Memory B cell (primary cell): ENCODE measurements at regions not wholly inside any gene's neighbourhood (a gene's known extent, or its start where the extent isn't known, plus 50 kb on each side); places are given as distances from the start of the nearest gene placed in this dataset.

Source experiments
- ATAC-seq: fragments of 150-1000 bp; cut with Tn5 transposase; 2 replicates; pipeline ENCODE4 v1.10.0; 2021; ENCODE audit warnings: low read depth, mild to moderate bottlenecking, moderate library complexity
- DNase-seq, 2 donors: peaks; one replicate each; pipeline ENCODE4 v3.0.0; 2022; ENCODE audit warnings: low spot score in 2 of 2
- H3K27ac Mint-ChIP-seq: one replicate; pipeline ENCODE4 v1.8.0; 2022; ENCODE audit warnings: mild to moderate bottlenecking, moderate library complexity, mixed read lengths
- H3K27me3 Mint-ChIP-seq: one replicate; pipeline ENCODE4 v1.8.0; 2022; ENCODE audit warnings: mixed read lengths
- H3K36me3 Mint-ChIP-seq: one replicate; pipeline ENCODE4 v1.8.0; 2022; ENCODE audit warnings: mild to moderate bottlenecking, mixed read lengths
- H3K4me1 Mint-ChIP-seq: one replicate; pipeline ENCODE4 v1.8.0; 2022; ENCODE audit warnings: mixed read lengths
- H3K4me3 Mint-ChIP-seq: one replicate; pipeline ENCODE4 v1.8.0; 2022; ENCODE audit warnings: mild to moderate bottlenecking, moderate library complexity, mixed read lengths
- H3K9me3 Mint-ChIP-seq: one replicate; pipeline ENCODE4 v1.8.0; 2022; ENCODE audit warnings: mixed read lengths

DNA sequence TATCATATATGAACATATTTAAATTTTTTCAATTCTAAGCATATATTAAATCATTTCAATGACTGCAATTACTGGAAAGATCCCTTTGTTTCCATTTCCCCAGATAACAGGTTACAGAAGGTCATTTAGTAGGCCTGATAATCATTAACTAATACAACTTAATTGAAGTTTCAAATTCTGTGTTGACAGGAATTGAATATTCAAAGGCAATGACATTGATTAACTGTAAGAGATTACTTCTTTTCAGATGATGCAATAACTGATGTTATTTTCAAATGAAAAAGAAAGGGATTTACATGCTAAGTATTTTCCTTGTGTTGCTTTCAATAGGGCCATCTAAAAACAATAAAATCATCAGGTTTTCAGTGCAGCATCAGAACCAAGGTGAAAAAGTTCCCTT, 81.1 kb upstream of the ENPEP start:
- ATAC-seq: no peak
- no peak for DNase-seq
- H3K4me1 Mint-ChIP-seq: no peaks in the 10 kb centered on the region

DNA sequence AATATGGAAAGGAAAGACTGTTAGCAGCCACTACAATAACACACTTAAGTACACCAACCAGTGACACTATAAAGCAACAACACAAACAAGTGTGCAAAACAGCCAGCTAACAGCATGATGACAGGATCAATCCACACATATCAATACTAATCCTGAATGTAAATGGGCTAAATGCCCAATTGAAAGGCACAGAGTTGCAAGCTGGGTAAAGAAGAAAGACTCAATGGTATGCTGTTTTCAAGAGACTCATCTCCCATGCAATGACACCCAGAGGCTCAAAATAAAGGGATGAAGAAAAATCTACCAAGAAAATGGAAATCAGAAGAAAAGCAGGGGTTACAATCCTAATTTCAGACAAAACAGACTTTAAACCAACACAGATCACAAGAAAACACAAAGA, 94.2 kb upstream of the ENPEP start:
- Mint-ChIP-seq H3K36me3 (no peaks in the 10 kb centered on the region), H3K9me3 (peaks cover 13% of the 10 kb centered on the region), H3K27ac (no peak overlapping the region), H3K27me3 (no peaks in the 10 kb centered on the region), H3K4me1 (no peaks in the 10 kb centered on the region), H3K4me3 (no peak overlapping the region)
- DNase-seq (no peak), ATAC-seq (no peak)

More for the DNA sequence above, 81.1 kb upstream of the ENPEP start:
- Mint-ChIP-seq H3K27ac (no peak overlapping the region), H3K9me3 (no peaks in the 10 kb centered on the region), H3K27me3 (peaks cover 3% of the 10 kb centered on the region), H3K4me3 (no peak overlapping the region), H3K36me3 (no peaks in the 10 kb centered on the region)

DNA sequence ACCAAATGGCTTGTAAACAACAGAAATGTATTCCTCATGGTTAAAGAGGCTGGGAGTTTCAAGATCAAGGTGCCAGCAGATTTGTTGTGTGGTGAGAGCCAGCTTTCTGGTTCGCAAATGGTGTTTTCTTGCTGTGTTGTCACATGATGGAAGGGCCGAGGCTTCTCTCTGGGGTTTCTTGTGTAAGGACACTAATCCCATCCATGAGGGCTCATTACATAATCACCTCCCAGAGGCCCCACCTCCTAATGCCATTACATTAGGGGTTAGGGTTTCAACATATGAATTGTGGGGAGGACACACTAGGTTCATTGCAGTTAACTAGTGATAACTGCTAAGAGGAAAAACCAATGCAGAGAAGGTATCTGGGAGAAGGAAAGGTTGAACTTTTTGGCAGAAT, 103.5 kb upstream of the ENPEP start:
- H3K27me3 Mint-ChIP-seq: peaks cover 2% of the 10 kb centered on the region
- ATAC-seq: no peak
- no peak for DNase-seq
- H3K4me1 Mint-ChIP-seq: no peaks in the 10 kb centered on the region
- no peaks in the 10 kb centered on the region for H3K9me3 Mint-ChIP-seq
- no peak overlapping the region for H3K4me3 Mint-ChIP-seq
- no peak overlapping the region for H3K27ac Mint-ChIP-seq
- no peaks in the 10 kb centered on the region for H3K36me3 Mint-ChIP-seq

DNA sequence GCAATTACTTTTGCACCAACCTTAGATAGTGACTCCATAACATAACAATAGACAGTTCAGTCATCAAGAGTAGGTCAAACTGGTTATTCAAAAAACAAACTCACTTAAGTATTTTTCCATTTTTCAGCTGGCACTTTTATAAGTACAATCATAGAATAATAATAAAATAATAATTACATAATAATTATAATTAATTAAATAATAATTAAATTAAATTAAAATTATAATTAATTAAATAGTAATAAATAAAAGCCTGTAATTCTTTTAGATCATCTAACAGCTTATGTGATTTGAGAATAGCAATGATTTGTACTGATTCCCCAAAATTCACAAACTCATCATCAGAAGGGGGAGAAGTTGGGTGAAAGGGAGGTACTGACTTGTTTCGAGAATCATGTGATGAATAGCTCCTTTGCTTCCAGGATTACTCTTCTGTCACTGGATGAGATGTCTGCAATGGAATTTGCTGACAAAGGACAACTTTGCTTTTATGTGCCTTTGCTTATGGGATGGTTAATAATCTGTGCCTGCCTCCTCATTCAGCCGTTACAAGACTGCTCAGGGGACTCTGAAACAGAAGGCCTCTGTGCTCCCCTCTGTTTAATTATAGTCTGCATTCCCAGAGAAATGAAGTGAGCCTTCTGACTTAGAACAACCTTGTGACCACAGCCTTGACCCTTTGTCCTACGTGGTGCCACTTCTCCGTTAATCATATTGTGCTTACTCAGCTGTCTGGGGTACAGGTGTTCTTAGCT, 104.8 kb upstream of the ENPEP start:
- ATAC-seq (no peak), DNase-seq (no peak)
- no peaks in the 10 kb centered on the region for H3K9me3 Mint-ChIP-seq
- peaks cover 2% of the 10 kb centered on the region for H3K27me3 Mint-ChIP-seq
- no peaks in the 10 kb centered on the region for H3K4me1 Mint-ChIP-seq
- H3K4me3 Mint-ChIP-seq: no peak overlapping the region
- H3K36me3 Mint-ChIP-seq: no peaks in the 10 kb centered on the region
- no peak overlapping the region for H3K27ac Mint-ChIP-seq

DNA sequence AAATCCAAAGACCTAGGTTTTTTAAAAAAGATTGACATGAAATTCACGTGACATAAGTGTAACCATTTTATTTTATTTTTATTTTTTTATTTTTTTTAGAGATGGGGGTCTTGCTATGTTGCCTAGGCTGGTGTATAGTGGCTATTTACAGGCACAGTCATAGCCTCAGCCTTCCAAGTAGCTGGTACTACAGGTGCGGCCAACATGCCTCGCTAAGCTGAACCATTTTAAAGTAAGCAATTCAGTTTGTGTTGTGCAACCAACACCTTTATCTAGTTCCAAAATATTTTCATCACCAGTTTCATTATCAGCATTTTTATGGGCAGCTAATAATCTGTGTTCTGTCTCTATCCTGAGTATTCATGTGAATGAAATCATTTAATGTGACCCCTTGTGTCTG, 107.5 kb upstream of the ENPEP start:
- DNase-seq (no peak), ATAC-seq (no peak)
- no peaks in the 10 kb centered on the region for H3K36me3 Mint-ChIP-seq
- no peak overlapping the region for H3K4me3 Mint-ChIP-seq
- H3K9me3 Mint-ChIP-seq: no peaks in the 10 kb centered on the region
- H3K27me3 Mint-ChIP-seq: no peaks in the 10 kb centered on the region
- H3K27ac Mint-ChIP-seq: no peak overlapping the region
- H3K4me1 Mint-ChIP-seq: no peaks in the 10 kb centered on the region

DNA sequence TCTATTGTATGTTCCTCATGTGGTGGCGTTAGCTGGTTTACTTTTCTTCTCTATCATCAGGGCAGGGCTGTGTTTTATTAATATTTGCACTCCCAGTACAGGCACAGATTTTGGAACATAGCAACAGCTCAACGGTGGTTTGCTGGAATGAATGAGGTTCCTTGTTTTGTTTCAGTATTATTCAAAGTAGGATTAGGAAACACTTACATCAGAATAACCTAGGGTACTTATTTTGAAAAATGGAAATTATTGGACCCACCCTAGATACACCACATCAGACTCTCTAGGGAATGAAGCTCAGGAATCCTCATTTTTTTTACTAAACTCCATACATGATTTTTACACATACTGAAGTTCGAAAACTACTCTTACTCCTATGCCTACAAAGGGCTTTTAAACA, 108.8 kb upstream of the ENPEP start:
- ATAC-seq (no peak), DNase-seq (no peak)
- no peaks in the 10 kb centered on the region for H3K4me1 Mint-ChIP-seq

DNA sequence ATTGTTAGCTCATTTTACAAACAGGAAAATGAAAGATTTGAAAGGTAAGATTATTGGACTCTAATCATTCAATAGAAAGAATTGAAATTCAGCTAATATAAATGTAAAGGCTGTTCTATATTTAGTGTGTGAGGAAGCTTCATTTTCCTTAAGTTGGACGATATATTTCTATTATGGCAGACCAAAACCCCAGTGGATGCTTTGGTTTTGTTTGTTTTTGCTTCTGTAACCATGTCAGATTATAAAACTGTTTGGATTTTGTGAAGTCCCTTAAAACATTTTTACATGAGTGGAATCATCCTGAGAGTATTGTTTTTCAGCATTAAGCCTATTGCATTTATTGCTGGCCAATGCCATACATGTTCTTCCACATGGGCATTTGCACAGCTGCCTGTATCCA, 110.2 kb upstream of the ENPEP start:
- Mint-ChIP-seq H3K4me1 (no peaks in the 10 kb centered on the region), H3K27me3 (no peaks in the 10 kb centered on the region), H3K9me3 (no peaks in the 10 kb centered on the region), H3K4me3 (no peak overlapping the region), H3K36me3 (no peaks in the 10 kb centered on the region), H3K27ac (no peak overlapping the region)
- DNase-seq (no peak), ATAC-seq (no peak)

More for the DNA sequence above, 108.8 kb upstream of the ENPEP start:
- Mint-ChIP-seq H3K36me3 (no peaks in the 10 kb centered on the region), H3K27ac (no peak overlapping the region), H3K4me3 (no peak overlapping the region), H3K27me3 (no peaks in the 10 kb centered on the region), H3K9me3 (no peaks in the 10 kb centered on the region)

DNA sequence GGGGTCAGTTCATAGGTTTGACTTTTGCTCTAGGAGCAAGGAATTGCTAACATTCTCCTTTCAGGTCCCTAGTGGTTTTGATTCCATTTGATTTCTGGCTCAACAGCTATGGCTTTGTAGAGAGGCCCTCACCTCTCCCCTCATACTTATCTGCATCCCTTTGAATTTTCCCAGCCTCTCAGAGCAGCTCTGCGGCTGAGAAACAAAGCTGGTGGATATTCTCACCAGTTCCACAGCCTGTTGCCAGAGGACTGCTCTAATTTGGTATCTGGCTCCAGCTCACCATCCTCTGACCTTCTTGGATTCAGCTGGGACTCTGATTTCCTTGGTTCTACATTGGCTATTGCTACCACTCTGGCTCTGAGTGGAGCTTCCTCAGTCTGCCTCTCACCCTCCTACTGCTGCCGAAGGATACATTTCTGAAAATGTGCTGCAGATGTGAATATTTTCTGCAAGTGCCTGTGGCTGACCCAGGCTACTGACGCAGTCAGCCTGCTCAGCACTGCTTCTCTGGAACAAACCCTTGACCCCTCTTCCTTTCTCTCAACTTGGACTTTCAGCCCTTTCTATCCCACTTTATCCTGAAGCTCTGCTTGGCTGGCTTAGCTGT, 110.9 kb upstream of the ENPEP start:
- Mint-ChIP-seq H3K9me3 (no peaks in the 10 kb centered on the region), H3K27me3 (no peaks in the 10 kb centered on the region), H3K27ac (no peak overlapping the region), H3K4me3 (no peak overlapping the region), H3K4me1 (no peaks in the 10 kb centered on the region), H3K36me3 (no peaks in the 10 kb centered on the region)
- no peak for ATAC-seq
- no peak for DNase-seq

DNA sequence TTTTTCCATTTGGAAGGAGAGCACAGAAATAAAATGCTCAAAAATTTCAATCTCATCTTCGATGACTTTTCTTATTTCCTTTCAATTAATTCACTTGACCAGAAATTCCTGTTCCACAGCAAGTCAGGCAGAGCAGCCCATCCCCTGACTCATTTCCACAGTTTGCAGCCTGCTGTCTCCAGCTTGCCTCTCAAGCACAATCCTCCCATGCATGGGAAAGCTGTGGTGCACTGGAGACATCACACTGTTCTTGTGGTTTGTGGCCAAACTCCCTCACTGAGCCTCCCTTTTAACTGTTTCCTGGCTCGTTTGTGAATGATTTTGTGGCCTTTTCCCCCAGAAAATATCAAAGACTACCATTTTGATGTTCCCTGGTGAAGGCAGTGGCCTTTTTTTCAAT, 114.0 kb upstream of the ENPEP start:
- ATAC-seq: no peak
- H3K4me1 Mint-ChIP-seq: no peaks in the 10 kb centered on the region
- H3K27ac Mint-ChIP-seq: no peak overlapping the region
- H3K4me3 Mint-ChIP-seq: no peak overlapping the region
- no peak for DNase-seq
- peaks cover 3% of the 10 kb centered on the region for H3K27me3 Mint-ChIP-seq
- peaks cover 1% of the 10 kb centered on the region for H3K9me3 Mint-ChIP-seq
- no peaks in the 10 kb centered on the region for H3K36me3 Mint-ChIP-seq

DNA sequence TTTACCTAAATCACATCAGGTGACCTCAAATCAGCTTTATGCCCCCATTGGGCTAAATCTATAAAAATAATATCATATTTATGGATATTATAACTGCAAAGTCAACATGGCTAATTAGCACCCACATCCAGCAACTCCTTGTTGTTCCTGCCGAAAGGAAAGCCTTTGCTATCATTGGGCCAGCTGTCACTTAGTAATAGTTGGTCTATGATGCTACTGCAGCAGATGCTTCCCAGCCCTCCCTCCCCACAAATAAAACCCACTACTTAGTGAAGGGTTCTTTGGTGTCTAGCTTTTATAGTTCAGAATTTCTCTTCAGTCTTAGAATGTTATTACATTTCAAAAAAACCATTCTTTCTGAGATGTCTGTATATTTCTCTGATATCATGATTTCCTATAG, 116.9 kb upstream of the ENPEP start:
- Mint-ChIP-seq H3K27me3 (peaks cover 6% of the 10 kb centered on the region), H3K36me3 (no peaks in the 10 kb centered on the region), H3K27ac (no peak overlapping the region), H3K9me3 (peaks cover 1% of the 10 kb centered on the region), H3K4me1 (no peaks in the 10 kb centered on the region), H3K4me3 (no peak overlapping the region)
- DNase-seq (no peak), ATAC-seq (no peak)

DNA sequence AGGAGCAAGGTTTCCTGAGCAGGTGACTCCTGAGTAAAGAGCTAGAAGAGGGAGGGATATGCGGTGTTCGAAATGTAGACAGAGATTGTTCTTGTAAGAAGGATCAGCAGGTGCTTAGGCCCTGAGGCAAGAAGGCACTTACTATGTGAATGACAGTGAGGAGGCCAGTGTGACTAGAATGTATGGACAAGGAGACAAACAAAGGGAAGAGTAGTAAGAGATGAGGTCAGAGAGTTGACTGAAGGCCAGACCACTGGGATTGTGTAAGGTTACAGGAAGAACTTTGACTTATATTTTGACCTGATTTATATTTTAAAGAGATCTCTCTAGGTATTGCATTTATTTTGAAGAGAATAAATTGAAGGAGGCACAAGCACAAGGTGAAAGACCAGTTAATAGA, 118.4 kb upstream of the ENPEP start:
- Mint-ChIP-seq H3K9me3 (peaks cover 1% of the 10 kb centered on the region), H3K27me3 (peaks cover 8% of the 10 kb centered on the region), H3K27ac (no peak overlapping the region), H3K36me3 (no peaks in the 10 kb centered on the region), H3K4me1 (no peaks in the 10 kb centered on the region), H3K4me3 (no peak overlapping the region)
- no peak for ATAC-seq
- DNase-seq: no peak

DNA sequence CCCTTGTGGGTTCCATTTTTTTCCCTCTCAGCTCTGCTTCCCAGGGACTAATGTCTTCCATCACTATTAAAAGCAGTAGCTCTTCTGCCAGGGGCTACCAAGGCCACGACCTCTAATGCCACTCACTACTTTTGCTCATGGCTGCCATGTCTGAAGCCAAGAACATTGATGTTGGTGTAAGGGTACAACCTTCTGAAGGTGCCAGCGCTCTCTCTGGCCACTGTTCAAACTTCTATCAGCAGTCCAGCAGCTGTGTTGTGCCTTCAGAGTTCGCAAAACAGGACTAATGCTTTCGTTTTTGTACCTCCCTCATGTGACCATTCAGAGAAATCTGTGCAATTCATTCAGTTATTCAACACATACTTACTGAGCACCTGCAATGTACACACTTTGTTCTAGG, 121.5 kb upstream of the ENPEP start:
- no peak for ATAC-seq
- DNase-seq: no peak
- peaks cover 1% of the 10 kb centered on the region for H3K9me3 Mint-ChIP-seq
- H3K36me3 Mint-ChIP-seq: no peaks in the 10 kb centered on the region
- no peak overlapping the region for H3K27ac Mint-ChIP-seq
- peaks cover 12% of the 10 kb centered on the region for H3K27me3 Mint-ChIP-seq
- no peaks in the 10 kb centered on the region for H3K4me1 Mint-ChIP-seq
- no peak overlapping the region for H3K4me3 Mint-ChIP-seq

DNA sequence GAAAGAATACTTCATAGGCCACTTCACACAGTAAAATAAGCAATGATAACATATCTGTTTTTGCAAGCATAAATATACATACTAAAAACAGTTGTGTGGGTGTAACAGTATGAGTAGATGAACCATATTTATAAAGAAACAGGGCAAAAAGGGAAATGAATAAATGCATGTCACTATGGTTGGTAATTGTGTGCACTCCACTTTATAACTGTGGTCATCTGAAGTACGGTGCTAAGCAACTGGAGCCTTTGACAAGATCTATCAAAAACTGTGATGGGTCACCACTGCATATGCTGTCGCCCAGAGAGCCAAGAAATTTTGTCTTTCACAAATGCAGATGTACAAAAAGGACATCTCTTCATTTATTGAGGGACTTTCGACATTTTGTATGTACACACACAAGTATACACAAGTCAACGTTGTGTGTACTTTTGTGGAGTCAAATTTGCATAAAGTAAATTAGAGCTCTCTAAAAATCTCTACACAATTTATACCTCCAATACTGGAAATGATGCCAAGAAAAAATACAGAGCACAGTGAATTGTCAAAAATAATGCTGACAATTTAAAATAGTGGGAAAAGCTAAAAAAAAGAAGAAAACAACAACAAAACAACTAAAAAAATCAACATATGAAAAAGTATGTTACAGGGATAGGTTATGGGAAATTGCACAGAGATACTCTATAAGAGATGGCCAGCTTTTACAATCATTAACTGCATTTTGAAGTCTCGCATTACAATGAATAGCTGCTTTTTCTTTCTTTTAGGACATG, 123.1 kb upstream of the ENPEP start:
- Mint-ChIP-seq H3K27me3 (peaks cover 10% of the 10 kb centered on the region), H3K4me3 (no peak overlapping the region), H3K27ac (no peak overlapping the region), H3K4me1 (no peaks in the 10 kb centered on the region), H3K36me3 (no peaks in the 10 kb centered on the region), H3K9me3 (peaks cover 1% of the 10 kb centered on the region)
- ATAC-seq: no peak
- DNase-seq: no peak

DNA sequence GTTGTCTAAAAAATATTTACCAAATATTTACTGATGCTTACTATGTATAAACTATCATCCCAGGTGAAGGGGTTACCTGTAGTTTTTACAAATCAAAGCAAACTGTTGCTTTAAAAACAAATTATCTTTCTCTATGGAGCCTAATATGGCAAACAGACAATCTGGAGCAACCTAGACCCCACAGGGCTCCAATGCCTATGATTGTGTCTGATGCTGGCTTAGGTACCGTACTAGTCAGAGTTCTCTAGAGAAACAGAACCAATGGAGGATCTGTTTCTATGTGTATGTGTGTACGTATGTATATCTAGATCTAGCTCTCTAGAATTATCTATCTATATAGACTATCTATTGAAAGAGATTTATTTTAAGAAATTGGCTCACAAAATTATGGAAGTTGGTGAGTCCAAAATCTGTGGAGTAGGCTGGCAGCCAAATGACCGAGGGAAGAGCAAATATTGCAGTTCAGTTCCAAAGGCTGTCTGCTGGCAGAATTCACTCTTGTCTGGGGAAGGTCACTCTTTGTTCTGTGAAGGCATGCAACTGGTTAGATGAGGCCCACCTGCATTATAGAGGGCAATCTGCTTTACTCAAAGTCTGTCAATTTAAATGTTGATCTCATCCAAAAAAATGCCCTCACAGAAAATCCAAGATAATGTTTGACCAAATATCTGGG, 127.1 kb upstream of the ENPEP start:
- Mint-ChIP-seq H3K4me1 (no peaks in the 10 kb centered on the region), H3K4me3 (no peak overlapping the region), H3K9me3 (peaks cover 1% of the 10 kb centered on the region), H3K27ac (no peak overlapping the region), H3K27me3 (peaks cover 6% of the 10 kb centered on the region), H3K36me3 (no peaks in the 10 kb centered on the region)
- DNase-seq (no peak), ATAC-seq (no peak)
